Choroid plexus epithelial cell (primary cell): ENCODE measurements at regions not wholly inside any gene's neighbourhood (a gene's known extent, or its start where the extent isn't known, plus 50 kb on each side); places are given as distances from the start of the nearest gene placed in this dataset.

Experiments used
- DNase-seq: peaks from one replicate; pipeline ENCODE4 v3.0.0-alpha.2; 2010; ENCODE audit warnings: low read depth
- H3K4me3 ChIP-seq: 2 replicates; pipeline ENCODE4 v1.5.1; 2011; ENCODE audit warnings: low read depth, mild to moderate bottlenecking, control low read depth, low read length, moderate library complexity
- CTCF ChIP-seq: conservative IDR thresholded peaks from 2 replicates; pipeline ENCODE4 v1.5.1; 2011; ENCODE audit warnings: low read depth, mild to moderate bottlenecking, control low read depth, inconsistent platforms, low read length, moderate library complexity

- H3K4me3 ChIP-seq, result no peak overlapping the region
- DNase-seq, result no peak
- TF ChIP-seq CTCF, result no peak
Observed at GRCh38 chr4:58961925-58962324, 1851.7 kb upstream of the IGFBP7 start.

DNA sequence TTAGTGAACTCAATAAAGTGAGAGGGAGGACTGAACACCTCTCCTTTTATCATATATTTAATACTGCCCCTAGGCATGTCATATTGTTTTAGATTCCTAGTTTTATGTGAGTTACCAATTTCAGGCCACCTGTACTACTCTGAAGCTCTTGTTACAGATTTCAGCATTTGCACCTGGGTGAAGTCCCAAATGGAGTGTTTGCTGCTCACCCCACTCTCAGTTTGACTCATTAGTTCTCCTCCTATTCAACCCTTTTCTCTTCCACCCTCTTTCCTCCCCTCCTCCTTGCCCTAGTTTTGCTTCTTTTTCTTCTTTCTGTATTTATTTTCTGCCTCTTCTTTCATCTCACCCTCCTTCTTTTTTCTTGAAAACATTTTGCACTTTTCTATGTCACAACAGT is 1852.2 kb upstream of the IGFBP7 start:
- no peak for TF ChIP-seq CTCF
- no peak for DNase-seq
- H3K4me3 ChIP-seq, result no peak overlapping the region

- no peak for TF ChIP-seq CTCF
- H3K4me3 ChIP-seq, result no peak overlapping the region
- DNase-seq, result no peak
Observed at GRCh38 chr4:58981828-58982227, 1871.6 kb upstream of the IGFBP7 start.

DNA sequence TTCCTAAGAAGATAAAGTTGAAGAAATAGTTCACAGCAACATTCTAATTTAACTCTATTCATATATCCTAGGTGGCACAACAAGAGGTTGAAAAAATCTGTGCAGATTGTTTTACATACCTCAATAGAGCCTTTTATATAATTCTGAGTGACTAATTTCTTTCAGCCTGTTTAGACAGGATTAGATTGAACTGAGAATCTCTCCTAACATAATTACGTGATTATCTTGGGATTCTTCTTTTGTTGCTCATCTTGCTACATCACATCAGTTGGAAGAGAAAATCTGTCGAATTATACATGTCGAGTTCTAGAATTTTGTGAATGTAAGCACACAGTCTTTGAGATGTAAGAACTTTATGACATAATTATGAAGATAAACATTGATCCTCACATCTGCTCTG is 1873.7 kb upstream of the IGFBP7 start:
- no peak for TF ChIP-seq CTCF
- DNase-seq, result no peak
- H3K4me3 ChIP-seq, result no peak overlapping the region

DNA sequence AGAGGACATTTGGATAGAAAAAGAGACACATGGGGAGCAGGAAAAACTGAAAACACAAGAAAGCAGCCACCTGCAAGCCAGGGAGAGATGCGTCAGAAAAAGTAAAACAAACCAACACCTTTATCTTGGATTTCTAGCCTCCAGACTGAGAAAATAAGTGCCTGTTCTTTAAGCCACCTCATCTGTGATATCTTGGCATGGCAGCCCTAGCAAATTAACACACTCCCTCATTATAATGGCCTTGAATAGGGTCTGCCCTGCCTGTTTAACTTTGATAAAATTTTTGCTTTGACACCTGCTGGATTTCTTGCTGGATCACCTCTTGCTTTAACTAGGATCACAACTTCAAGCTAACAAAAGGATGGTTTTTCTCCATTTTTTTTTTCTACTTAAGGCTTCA is 1892.0 kb upstream of the IGFBP7 start:
- H3K4me3 ChIP-seq, result no peak overlapping the region
- TF ChIP-seq CTCF, result no peak
- no peak for DNase-seq

DNA sequence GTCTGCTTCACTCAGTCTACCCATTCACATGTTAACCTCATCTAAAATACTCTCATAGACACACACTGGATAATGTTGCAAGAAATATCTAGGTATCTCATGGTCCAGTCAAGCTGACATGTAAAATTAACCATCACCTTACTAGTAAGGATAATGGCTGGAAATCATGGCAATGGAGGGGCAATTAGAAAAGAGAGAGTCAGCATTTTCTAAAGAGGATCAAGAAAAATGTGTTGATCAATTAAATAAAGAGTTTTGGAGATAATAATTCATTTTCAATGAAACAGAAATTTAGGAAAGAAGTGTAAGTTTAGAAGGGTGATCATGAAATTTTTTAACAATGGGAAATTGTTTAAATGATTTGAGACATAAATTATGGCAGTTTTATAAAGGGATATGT is 1914.1 kb upstream of the IGFBP7 start:
- H3K4me3 ChIP-seq, result no peak overlapping the region
- no peak for DNase-seq
- TF ChIP-seq CTCF, result no peak

DNA sequence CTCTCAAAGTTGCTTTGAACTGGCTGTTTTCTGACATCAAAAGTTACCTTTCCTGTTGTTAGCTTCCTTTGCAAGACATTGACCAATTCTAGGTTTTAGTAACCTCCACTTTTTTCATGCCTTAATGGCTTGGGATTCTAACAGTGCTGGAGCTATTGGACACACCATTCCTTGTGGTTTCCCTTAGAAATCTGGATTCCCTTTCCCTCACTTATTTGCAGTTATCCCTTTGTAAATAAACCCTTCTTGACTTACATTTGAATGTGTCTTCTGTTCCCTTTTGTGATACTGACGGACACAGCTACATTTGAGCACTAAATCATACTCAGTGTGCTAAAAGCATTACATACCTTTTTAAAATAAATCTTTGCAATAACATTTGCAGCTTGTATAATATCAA is 1927.6 kb upstream of the IGFBP7 start:
- no peak for TF ChIP-seq CTCF
- H3K4me3 ChIP-seq, result no peak overlapping the region
- no peak for DNase-seq
